HUDEP-2 (cell line): ENCODE measurements at regions not wholly inside any gene's neighbourhood (a gene's known extent, or its start where the extent isn't known, plus 50 kb on each side); places are given as distances from the start of the nearest gene placed in this dataset.
"Not testable (repeated sequence)": the region's sequence is repeated elsewhere in the genome, so short reads cannot be mapped to it uniquely, and the experiment has no call there.

Source experiments
- DNase-seq, 76 experiments: peaks; one replicate each; lab custom pipeline; 2025; ENCODE audit not compliant: unreplicated experiment in 76 of 76; lab: John Stamatoyannopoulos, UW

DNA sequence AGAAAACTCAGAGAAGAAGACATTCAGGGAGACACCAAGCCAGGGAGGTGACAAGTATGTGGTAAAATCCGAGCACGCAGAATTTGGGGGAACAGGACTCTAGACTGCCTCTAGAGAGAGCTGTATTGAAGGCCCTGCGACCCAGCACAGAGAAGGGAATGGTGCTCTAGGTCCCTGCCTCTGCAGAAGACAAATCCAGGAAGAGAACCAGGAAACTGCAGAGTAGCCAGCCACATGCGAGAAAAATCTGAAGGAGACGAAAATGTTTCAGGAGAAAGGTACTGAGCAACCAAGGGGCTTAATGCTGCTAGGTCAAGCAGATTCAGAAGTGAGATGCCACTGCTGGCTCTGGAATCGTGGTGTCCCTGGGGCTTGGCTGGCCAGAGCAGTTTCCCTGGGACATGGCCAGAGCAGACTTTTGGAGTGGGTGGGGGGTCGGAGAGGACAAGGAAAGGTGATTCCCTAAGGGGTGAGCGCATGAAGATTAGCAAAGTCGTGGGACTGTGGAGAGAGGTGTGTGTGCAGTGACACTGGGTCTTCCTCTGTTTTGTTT is 158.0 kb upstream of the KLF6 start:
- DNase-seq: no peak

- no peak for DNase-seq
Observed at GRCh38 chr10:3941676-3942075, 156.7 kb upstream of the KLF6 start.

- no peak for DNase-seq
Observed at GRCh38 chr10:3936422-3937040, 151.5 kb upstream of the KLF6 start.

DNA sequence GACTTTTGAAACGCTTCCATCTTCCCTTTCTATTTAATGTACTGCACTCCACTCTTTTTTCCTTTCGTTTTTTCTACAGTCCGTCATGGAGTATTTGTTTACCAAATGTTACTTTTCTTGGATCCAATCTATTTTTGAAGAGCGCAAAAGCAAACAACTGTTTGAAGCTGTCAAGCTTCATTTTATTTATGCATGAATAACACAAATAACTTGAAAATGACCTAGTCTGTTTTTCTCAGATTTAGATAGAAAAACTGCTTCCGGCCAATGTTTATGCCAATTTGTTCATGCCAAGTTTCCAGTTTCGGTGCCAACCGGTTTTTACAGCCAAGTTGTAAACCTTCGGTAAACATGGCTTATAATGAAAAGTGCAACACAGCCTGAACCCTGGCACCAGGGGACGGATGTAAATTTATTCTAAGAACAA is 150.9 kb upstream of the KLF6 start:
- no peak for DNase-seq

GRCh38 chr10:3935141-3935540 is 150.1 kb upstream of the KLF6 start:
- no peak for DNase-seq

DNA sequence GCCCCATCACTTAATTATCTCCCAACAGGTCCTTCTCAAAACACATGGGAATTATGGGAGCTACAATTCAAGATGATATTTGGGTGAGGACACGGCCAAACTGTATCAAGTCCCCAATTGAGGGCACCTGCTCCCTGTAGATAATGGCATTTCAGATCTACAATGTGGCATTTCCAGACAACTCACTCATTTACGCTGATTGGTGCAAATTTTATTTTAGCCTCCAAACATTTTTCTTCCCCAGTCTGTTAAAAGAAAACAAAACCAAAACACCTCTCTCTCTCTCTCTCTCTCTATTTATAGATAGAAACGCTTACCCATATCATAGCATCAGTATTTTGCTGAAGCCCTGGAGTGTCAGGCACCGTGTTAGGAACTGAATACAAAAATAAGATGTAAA is 148.7 kb upstream of the KLF6 start:
- DNase-seq: no peak

DNA sequence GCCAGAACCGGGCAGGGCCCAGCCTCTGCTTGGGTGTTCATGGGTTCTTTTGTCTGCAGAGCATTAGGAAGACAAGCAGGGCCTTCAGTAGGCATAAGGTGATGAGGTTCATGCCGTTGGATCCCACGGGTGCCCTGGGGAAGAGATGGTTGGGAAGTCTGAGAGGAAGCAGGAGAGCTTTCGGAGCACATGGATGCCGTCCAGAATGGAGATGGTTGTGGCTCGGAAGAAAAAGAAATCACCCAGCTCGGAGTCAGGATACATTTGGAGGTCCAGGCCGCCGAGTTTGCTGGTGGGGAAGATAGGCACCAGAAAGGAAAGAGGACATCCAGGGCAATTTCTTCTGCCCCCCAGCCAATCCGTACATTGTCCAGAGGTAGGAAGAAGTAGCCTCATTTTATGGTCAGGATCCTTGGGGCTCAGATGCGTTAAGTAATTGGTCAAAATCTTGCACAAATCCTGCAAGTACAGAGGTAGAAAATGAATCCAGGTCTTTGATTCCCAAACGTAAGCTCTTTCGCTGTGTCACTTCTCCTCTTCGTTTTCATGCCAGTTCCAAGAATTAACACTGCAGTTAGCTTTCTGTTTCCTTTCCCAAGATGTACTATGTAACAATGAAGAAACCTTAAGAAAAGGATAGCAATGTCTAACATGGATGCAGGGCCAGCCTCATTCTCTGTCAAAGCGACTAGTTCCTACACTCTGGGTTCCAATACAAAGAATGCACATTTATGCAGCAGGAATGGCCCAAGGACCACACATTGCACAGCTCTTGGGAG is 147.8 kb upstream of the KLF6 start:
- DNase-seq: no peak

GRCh38 chr10:3931901-3932300 is 146.9 kb upstream of the KLF6 start:
- DNase-seq: no peak

GRCh38 chr10:3931224-3931623 is 146.2 kb upstream of the KLF6 start:
- DNase-seq: no peak

GRCh38 chr10:3928569-3928968 is 143.6 kb upstream of the KLF6 start:
- no peak for DNase-seq

GRCh38 chr10:3928078-3928477 is 143.1 kb upstream of the KLF6 start:
- peak in 50 of 76 experiments; percentile 7 to 65 (median 28) for DNase-seq

- DNase-seq: peak in 45 of 76 experiments; percentile 6 to 77 (median 31)
Observed at GRCh38 chr10:3926675-3927525, 141.9 kb upstream of the KLF6 start.

DNA sequence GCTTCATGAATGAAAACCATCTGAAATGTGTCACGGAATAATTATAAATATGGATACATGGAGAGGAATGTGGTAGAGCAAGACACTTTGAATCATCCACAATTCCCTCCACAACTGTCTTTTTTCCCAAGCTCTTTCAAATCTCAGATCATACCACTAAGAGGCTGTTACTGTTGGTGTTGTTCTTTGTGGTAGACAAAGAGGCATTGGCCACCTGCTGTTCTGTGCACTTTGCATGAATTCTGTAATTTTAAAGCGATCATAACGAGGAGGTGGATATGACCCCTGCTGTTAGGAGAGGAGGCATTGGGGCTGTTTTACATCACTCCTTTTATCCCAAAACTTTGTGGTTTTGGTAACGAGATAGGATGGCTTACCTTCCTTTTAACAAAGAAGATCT is 141.2 kb upstream of the KLF6 start:
- no peak for DNase-seq

DNA sequence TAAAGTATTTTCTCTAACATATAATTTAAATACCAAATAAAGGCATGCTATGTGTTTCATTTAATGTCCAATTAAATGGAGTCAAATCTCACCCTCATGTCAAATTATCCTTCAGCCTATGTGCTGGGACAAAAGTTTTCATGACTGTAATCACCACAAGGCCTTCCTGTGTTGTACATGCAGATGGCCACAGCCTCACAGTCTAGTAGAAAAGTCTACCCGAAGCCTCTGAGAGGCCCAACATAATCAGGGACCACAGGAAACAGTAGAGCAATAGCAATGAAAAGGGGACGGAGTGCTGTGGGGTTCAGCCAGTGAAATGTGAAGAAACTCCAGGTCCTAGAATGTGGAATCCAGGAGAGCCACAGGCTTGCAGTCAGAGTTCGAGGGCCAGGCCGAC is 140.2 kb upstream of the KLF6 start:
- DNase-seq: no peak

- no peak for DNase-seq
Observed at GRCh38 chr10:3924344-3924743, 139.3 kb upstream of the KLF6 start.

- no peak for DNase-seq
Observed at GRCh38 chr10:3923033-3923432, 138.0 kb upstream of the KLF6 start.

GRCh38 chr10:3919709-3920308 is 134.8 kb upstream of the KLF6 start:
- no peak for DNase-seq

DNA sequence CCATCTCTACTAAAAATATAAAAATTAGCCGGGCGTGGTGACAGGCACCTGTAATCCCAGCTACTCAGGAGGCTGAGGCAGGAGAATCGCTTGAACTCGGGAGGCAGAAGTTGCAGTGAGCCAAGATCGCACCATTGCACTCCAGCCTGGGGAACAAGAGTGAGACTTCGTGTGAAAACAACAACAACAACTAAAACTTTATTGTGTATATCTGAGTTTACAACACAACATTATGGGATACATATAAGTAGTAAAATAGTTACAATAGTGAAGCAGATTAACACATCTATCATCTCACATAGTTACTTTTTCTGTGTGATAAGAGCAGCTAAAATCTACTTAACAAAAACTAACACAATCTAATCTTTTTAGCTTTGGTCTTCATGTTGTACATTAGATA is 132.4 kb upstream of the KLF6 start:
- DNase-seq: not testable (repeated sequence)

GRCh38 chr10:3914733-3915132 is 129.7 kb upstream of the KLF6 start:
- DNase-seq: no peak

GRCh38 chr10:3911713-3912442 is 126.9 kb upstream of the KLF6 start:
- no peak for DNase-seq
